Mesenteric fat pad (tissue), 1 donor: ENCODE measurements at regions not wholly inside any gene's neighbourhood (a gene's known extent, or its start where the extent isn't known, plus 50 kb on each side); places are given as distances from the start of the nearest gene placed in this dataset.
"Not testable (repeated sequence)": the region's sequence is repeated elsewhere in the genome, so short reads cannot be mapped to it uniquely, and the experiment has no call there.

Source experiments
- DNase-seq: peaks from one replicate; pipeline ENCODE4 v3.0.0-alpha.2; 2020; ENCODE audit warnings: low spot score
- donor health status: DM: yes; HTN: yes; CAD: no.

GRCh38 chr5:8700671-8701070 lies 831.7 kb downstream of the MTRR start:
- no peak for DNase-seq

GRCh38 chr5:8701251-8701650 lies 832.3 kb downstream of the MTRR start:
- DNase-seq = no peak

- DNase-seq = no peak
Observed at GRCh38 chr5:8710426-8710930, 835.4 kb downstream of the SEMA5A start.

- DNase-seq = no peak
Observed at GRCh38 chr5:8714198-8714597, 831.7 kb downstream of the SEMA5A start.

GRCh38 chr5:8714861-8715260 lies 831.0 kb downstream of the SEMA5A start:
- DNase-seq = no peak

GRCh38 chr5:8719796-8720195 lies 826.1 kb downstream of the SEMA5A start:
- DNase-seq = no peak

- DNase-seq = no peak
Observed at GRCh38 chr5:8720506-8720905, 825.4 kb downstream of the SEMA5A start.

- no peak for DNase-seq
Observed at GRCh38 chr5:8721536-8721935, 824.3 kb downstream of the SEMA5A start.

- DNase-seq = no peak
Observed at GRCh38 chr5:8726383-8727036, 819.4 kb downstream of the SEMA5A start.

- no peak for DNase-seq
Observed at GRCh38 chr5:8727396-8727795, 818.5 kb downstream of the SEMA5A start.

GRCh38 chr5:8729437-8729836 lies 816.4 kb downstream of the SEMA5A start:
- DNase-seq = no peak

GRCh38 chr5:8730194-8730593 lies 815.7 kb downstream of the SEMA5A start:
- DNase-seq = no peak

- DNase-seq = not testable (repeated sequence)
Observed at GRCh38 chr5:8731110-8731509, 814.8 kb downstream of the SEMA5A start.

- no peak for DNase-seq
Observed at GRCh38 chr5:8740595-8740994, 805.3 kb downstream of the SEMA5A start.

- DNase-seq = no peak
Observed at GRCh38 chr5:8749556-8749955, 796.3 kb downstream of the SEMA5A start.

GRCh38 chr5:8750100-8750499 lies 795.8 kb downstream of the SEMA5A start:
- no peak for DNase-seq

GRCh38 chr5:8751971-8752370 lies 793.9 kb downstream of the SEMA5A start:
- no peak for DNase-seq

GRCh38 chr5:8752595-8752994 lies 793.3 kb downstream of the SEMA5A start:
- no peak for DNase-seq

- DNase-seq = no peak
Observed at GRCh38 chr5:8756498-8757084, 789.3 kb downstream of the SEMA5A start.

- DNase-seq = no peak
Observed at GRCh38 chr5:8765886-8766285, 780.0 kb downstream of the SEMA5A start.

- no peak for DNase-seq
Observed at GRCh38 chr5:8766448-8766847, 779.4 kb downstream of the SEMA5A start.

GRCh38 chr5:8767111-8767510 lies 778.8 kb downstream of the SEMA5A start:
- no peak for DNase-seq

GRCh38 chr5:8767746-8768145 lies 778.1 kb downstream of the SEMA5A start:
- DNase-seq = no peak
